ENCODE measurements at regions not wholly inside any gene's neighbourhood (a gene's known extent, or its start where the extent isn't known, plus 50 kb on each side); places are given as distances from the start of the nearest gene placed in this dataset.

- TF ChIP-seq POLR2AphosphoS5 (IDR thresholded peaks at IDR 0.05) (no peak), CTCF (IDR thresholded peaks at IDR 0.05) (no peak)
These were observed 724.4 kb upstream of the SLITRK5 start for GRCh38 chr13:86946734-86947133.

Data from transverse colon (tissue), 4 donors.